NCI-H446 treated with DMSO at 0.1 percent for 48 hours (cell line): ENCODE measurements at regions not wholly inside any gene's neighbourhood (a gene's known extent, or its start where the extent isn't known, plus 50 kb on each side); places are given as distances from the start of the nearest gene placed in this dataset.
A peak's percentile ranks its signal among the peaks of the same experiment; 100 is the strongest.

ENCODE experiments used
- DNase-seq: peaks from one replicate; lab custom pipeline; 2025; lab: John Stamatoyannopoulos, UW

DNA sequence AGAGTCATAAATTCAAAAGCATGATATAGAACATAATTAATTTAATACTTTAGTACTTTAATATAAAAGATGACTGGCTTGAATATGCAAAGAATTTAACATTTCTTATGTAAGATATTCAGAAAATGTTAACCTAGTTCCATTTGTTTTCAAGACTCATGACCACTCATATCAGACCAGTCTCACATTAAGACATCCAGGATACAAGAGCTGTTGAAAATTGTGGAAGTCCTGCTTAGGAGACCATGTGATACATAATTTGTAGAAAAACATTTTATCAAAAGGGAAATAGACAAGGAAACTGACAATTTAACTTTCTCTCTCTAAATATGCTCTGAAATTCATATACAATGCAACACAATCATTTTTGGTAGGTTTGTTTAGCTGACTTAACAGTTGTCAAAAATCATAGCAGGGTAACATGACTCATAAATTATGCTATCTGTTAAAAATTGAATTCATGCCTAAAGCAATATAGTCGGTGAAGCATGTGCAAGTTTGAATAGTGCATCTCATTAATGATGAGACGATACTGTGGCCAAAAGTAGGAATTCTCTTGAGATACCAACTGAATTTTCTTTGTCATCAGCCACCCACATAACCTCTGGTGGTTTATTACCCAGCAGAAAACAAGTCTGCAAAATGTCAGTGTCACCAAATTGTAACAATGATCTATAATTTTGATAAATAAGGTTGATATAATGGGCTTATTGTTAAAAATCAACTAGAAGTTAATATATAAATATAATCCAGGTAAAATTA, 211.4 kb downstream of the GASK1B start:
- peak; percentile 68 for DNase-seq

DNA sequence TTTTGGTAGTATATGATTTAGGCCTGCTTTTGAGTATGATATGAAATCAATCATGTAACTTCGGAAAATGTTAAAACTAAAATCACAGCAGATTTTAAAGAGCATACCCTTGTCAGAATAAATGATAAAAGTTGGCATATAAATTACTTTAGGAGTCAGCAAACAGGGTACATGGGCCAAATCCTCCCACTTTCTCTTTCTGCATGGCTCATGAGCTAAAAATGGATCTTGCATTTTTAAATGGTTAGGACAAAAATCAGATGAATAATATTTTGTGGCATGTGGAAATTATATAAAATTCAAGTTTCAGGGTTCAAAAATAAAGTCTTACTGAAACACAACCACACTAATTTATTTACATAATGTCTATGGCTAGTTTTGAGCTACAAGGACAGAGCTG, 214.9 kb downstream of the GASK1B start:
- no peak for DNase-seq

DNA sequence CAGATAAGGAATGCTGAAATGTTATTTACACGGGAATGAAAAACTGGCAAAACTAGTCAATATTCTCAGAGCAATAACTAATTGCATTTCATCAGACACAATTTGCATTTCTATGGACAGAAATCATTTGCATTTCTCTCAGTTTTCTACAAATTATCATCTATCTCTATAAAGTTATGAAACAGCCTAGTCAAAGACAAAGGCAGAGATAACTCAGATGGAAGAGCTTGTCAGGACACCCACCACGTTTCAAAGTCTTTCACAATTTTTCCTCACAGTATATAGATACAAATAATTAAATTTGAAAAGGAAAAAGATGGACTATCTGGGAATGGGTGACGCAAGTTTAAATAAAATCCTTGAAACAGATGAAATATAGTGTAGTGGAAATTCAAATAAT, 230.8 kb downstream of the GASK1B start:
- no peak for DNase-seq

DNA sequence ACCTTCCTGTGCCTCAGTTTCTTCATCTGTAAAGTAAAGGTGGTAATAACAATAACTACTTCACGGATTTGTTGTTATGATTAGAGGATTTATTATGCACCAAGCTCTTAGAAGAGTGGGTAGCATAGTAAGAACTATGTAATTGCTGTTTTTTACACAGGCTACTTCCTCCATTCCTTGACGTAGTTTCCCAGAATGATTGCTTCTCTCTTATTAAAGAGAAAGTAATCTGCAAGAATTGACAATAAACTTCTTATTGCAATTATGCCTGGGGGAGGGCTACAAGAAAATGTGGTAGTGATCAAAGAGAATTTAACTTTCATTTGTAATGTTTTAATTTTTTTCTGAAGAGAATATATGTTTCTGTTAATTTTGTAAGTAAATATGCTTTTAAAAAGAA, 238.7 kb downstream of the GASK1B start:
- DNase-seq = no peak

DNA sequence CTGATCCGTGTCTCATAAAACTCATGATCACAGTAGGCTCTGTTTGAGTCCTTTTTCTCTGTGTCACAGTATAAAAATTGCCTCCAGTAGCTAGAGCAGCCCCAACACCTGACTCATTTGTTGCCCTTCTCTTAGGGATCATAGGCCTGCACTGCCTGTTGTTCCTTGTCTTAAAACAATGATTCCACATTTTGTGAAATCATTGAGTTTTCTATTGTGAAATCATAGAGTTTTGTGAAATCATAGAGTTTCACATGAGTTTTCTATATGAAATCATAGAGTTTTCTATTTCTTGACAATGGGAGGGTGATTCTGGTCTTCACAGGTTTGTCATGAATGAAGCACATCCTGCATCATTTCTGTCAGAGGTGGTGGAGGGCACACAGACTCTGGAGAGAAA, 239.9 kb downstream of the GASK1B start:
- no peak for DNase-seq

DNA sequence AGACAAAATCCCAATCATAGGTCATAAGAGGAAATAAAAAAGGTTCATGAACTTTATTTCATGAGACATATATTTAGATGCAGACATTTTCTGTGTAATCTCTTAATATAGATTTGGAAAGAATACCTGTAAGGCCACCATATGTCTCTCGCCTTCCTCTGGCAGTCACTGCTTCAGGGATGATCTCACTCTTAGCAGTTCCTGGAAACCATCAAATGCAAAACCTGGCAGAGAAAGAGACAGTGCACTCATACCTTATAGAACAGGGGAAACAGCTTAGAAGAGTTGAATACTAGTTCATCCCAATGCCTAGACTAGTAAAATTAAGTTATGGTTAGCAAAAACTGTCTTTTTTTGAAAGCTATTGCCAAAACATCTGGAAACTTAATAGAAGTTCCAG, 243.3 kb downstream of the GASK1B start:
- no peak for DNase-seq

DNA sequence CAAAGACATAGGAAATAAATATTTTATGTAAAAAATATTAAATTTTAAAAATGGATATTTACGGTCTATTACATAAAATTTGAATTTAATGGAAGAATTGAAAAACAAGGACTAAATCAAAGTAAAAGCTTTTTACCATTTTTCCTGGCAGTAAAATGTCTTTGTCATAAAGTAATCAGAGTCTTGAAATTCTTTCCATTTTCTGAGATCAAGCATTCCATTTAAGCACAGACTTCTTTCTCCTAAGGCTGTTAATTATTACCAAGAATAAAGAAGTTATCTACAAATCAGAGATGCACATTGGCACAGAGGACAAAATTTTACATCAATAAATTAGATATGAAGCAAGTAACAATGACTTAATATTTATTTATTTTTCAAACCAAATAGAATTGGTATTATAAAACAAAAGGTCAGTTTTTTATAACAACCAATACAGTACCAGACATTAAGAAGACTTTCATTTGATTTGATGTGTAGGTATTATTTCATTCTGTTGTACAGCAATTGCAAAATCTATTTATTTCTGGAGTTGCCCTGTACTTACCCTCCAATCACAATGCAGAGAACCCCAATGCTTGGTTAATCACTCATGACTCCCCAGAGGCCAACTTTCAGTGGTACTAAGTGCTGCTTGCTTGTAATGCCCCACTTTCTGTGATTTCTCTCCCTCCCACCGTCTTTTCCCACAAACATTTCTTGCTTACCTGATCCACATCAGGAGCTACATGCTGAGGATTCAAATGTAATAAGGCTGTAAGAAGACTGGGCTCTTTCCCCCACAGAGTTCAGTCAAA, 254.6 kb downstream of the GASK1B start:
- DNase-seq = no peak

DNA sequence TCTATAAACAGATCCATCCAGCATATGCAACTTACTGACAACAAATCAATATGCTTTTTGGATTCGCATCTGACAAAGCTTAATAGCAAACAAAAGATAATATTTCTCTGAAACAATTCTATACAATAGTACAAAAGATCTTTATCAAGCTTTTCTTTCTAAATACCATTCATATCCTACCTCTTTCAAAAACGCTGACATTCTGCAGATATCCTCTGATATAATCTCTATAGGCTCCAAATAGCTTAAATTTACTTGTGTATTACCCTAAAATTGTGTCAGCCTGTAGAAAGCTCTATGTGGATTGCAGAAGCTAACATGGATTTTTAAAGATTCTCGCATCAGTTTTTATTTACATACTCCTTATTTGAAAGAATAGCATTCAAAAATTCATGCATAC, 260.6 kb downstream of the GASK1B start:
- DNase-seq = no peak

DNA sequence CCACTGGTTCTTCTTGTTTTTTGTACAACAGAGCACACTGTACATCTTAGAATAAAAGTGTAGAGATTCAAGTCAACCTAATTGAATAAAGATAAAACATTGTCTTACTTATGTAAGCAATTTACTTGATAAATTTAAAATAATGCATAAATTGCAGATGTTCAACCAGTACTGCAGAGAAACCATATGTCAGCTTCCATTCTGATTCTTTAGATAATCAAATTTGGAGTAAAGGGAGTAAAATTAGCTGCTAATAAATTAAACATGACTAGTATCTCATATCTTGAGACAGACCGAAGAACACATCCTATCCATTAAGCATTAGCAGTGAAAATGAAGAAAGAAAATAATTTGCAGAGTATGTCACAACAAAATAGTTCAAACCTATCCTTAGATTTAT, 261.2 kb downstream of the GASK1B start:
- DNase-seq = no peak

DNA sequence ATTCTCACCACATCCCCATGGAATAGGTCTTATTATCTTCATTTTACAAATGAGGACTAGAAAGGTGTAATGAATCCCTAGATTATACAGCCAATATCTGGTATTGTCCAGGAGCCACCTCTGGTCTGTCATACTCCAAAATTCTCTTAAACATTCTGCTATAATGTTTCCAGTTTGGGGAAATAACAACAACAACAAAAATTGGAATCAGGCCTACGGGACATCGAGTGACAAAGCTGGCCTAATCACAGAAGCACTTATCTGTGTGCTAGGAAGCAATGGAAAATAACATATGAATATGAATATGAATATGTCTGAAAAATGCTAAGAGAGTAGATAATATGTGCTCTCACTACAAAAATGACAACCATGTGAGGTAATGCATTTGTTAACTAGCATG, 264.1 kb downstream of the GASK1B start:
- no peak for DNase-seq

DNA sequence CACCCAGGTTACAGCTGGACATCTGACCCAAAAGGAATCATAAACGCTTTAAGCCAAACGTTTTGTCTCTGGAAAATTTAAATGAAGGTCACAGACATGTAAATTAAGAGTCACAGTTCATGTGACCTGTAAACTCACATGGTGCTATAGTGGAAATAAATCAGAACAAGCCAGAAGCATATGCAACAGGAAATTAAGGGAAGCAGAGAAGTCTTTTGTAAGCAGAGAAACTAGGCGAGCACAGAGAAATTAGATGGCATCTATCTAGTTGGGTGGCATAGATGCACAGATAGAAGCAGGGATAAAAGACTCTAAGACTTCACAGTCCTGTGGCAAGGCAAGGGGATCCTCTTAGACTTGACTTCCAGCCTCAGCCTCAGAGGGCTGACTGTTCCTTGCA, 264.8 kb downstream of the GASK1B start:
- DNase-seq = no peak

DNA sequence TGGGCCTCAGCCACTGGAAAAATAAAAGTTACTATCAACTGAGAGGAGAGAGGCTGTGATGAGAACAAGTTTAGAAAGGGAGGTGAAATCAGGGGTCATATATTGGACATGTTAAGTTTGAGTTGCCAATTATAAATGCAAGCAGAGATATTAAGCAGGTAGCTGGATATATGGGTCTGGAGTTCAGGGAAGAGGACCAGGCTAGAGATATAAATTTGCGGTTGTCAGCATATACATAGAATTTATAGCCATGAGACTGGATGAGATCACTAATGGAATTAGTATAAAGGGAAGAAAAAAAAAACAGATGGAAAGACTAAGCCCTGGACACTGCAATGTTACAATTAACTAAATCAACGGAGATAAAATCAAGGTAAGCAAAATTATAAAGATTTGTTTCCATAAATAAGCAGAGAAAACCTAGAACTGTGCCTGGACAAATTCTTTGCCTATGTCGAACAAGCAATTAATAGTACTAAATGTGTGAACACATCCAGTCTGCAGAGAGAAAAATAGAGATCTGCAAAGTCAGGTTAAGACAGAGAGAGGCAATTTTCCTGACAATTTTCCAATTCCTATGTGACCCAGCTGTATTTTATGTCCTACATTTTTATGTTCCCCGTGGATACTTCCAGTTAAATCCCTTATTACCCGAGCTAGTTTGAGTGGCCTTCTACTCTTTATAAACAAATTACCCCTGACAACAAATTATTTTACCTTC, 265.4 kb downstream of the GASK1B start:
- no peak for DNase-seq

DNA sequence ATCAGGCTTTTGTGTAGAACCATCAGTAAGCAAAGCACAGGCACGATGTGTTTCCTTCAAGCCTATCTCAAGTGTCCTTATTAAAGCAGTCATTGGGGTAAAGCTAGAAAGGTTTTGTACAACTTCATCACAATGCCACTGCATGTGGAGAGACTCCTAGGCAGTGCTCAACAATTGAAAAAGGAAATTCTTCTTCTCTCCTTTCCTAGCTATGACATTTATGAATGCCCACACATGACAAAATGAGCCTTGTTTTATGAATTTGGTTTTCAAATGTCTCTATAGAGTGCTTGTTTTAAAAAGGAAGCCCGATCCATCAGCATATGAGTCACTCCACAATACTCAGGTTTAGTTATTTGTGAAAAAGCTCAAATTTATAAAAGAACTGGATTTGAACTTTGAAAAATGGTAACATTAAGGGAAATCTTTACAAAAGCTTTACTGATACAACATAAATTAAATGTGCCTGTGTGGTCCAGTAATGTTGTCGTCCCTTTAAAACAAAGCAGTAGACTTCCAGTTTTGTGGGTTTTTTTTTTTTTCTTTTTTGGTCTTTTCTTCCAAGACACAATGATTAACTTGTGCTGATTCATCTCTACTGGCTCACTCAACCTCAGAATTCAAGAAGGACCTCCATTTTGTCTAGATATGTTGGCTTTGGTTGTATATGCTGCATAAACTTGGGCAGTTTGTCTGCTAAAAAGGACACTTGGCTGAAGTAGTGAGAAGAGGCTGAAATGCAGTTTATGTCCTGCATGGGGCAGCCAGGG, 273.8 kb downstream of the GASK1B start:
- no peak for DNase-seq

DNA sequence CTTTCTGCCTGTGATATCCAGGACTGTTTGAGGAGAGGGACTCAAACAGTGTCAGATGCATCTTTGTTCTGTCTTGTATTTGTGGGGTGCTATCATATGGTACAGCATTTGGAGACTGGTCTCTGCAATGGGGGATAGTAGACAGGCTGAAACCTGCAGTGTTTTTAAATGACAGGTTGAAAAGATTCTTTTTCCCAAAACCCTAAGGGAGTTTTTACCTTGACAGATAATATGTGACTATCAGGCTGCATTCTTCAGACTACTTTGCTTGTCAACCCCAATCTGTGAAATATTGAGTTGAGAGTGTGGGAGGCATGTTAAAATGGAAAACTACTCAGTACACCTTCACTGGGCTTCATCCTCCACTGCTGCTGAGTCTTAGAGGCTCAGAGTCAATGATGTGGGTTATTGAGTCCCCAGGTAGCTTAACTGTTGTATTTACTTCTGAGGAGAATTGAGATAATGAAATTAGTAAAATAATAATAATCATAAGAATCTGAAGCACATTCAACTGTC, 274.9 kb downstream of the GASK1B start:
- DNase-seq = no peak

DNA sequence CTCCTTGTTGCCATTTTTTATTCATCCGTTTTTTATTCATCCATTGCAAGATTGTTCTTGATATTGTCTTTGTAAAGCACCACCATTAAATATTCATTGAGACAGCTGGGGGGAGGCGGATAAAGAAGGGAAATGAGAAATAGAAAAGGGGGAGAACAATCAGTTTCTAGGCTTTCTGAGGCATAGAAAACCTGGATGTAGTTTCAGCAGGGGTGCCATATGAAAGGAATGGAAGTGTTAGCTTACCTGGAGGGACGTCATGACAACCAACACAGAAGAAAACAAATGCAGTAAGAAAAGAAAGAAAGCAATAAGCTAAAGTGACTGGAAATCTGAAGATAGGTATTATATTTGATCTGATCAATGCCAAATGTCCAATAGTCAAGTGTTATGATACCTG, 276.1 kb downstream of the GASK1B start:
- DNase-seq = no peak

DNA sequence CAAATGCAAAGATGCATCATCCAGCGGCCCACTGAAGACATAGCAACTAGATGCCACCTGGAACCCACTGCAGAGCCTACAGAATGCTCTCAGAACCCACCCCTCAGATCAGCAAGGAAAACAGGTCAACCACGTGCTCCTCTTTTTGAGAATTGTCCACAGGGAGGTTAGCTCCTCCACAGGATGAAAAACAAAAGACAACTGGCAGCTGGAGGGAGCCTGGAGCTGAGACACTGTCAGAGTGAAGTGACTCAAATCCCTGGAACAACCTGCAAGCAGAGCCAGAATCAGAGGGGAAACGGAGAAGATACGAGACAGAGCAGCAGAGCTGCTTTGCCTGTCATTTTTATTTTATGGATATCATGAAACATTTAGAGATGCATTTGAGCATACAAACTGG, 277.6 kb downstream of the GASK1B start:
- no peak for DNase-seq

DNA sequence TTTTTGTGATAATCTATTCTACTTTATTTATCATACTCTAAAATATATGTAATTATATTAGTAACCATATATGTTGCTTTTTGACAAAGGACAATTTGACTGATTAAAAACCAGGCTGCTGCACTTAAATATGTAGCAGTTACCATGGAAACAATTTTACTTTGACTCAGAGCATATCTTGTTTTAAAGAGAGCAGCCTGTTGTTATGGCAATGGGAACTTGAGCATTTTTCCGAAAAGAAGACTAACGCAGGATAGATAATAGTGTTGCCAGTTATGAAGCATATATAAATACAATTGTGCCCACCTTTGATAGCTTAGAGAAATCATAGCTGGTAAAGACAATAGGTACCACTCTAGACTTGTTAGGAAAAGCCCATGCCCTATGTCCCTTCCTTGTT, 283.0 kb downstream of the GASK1B start:
- DNase-seq = no peak

DNA sequence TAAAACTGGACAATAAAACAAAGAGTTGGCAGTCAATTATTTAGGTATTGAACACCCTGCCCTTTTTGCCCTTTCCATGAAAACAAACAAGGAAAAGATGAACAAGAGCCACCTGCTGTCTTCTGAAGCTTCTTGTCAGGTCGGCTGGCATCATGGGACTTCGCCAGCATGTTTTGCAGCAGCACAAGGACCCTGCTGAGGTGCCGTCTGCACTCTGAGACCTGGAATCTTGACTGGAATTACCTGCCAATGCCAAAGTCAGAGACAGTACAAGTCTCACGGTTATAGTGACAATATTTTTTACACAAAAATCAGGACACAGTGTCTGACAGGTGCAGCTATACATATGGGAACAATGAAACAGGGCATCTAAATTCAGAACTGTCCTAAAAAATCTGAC, 284.5 kb downstream of the GASK1B start:
- no peak for DNase-seq

DNA sequence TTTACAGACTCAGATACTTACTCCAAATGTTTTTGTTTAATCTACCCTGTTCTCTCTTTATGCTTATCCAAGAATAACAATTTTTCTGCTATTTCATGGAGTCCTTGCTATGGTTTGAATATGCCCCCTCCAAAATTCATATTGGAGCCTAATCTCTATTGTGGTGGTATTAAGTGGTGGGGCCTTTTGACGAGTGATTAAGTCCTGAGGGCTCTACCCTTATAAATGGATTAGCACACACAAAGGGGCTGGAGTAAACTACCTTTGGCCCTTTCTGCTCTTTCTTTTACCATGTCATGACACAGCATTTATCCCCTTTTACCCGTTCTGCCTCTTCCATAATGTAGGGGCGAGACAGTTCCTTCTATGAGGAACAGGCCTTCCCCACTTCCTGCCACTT, 285.5 kb downstream of the GASK1B start:
- no peak for DNase-seq

DNA sequence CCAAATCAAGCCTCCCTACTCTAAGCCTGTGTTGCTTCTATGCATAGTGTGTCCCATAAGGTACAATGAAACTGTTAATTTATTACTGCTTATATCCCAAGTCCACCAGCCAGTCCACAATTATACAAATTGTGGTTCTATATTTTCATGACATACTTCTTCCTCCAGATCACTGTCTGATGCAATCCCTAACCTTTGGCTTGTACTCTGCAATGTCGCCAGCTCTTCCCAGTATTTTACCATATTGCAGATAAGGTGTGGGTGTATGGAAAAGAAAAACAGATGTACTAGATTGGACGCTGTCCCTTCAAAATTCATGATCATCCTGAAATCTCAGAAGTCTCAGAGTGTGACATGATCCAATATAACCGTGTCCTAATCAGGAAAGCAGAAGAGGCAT, 286.2 kb downstream of the GASK1B start:
- DNase-seq = no peak

DNA sequence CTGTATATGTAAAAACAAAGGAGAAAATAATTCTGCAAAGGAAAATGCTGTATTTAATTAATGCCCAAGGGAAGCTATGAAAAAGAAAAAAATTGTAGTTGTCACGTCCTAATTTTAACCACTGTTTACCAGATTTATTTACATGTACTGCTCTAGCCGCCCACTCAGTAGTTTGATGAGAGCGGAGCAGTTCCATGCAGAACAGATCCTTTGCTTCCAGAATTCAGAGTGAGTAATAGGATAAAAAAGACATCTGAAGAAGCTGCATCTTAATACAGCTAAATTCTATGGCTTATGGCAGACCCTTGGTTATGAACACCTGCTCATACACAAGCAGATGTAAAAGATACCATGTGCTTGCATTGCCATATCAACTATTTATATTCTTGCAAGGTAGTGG, 287.0 kb downstream of the GASK1B start:
- DNase-seq = no peak

DNA sequence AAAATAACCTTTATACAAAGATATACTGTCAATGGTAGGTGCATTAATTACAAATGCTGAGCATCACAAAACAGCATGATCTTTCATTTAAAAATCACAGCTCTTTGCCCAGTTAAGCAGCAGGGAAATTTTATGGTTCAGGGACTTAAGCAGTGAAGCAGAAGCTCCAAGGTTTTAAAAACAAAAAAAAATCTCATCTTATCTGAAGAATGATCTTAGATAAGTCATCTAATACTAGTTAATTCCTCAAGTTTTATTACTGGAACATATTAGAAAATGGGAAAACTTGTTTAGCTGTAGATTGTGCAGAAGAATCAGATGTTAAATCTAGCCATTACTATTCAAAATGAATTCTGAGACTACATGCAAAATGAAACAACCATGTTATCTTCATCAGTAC, 289.9 kb downstream of the GASK1B start:
- peak; percentile 65 for DNase-seq
